Mucosa of descending colon (tissue), 3 donors: ENCODE measurements at regions not wholly inside any gene's neighbourhood (a gene's known extent, or its start where the extent isn't known, plus 50 kb on each side); places are given as distances from the start of the nearest gene placed in this dataset.

Experiments
- ATAC-seq: fragments of 200-7000 bp; cut with Tn5 transposase; one replicate; pipeline ENCODE4 v1.9.1; 2020; ENCODE audit warnings: mild to moderate bottlenecking, moderate library complexity
- DNase-seq, 3 donors: peaks; one replicate each; pipeline ENCODE4 v3.0.0-alpha.2; 2020
- H3K36me3 ChIP-seq: fragments of 200-600 bp; one replicate; pipeline ENCODE4 v1.8.0; 2021; ENCODE audit warnings: low read depth, mild to moderate bottlenecking
- H3K4me1 ChIP-seq: fragments of 200-600 bp; one replicate; pipeline ENCODE4 v1.8.0; 2021; ENCODE audit warnings: low read depth, mild to moderate bottlenecking
- H3K4me3 ChIP-seq: fragments of 200-600 bp; one replicate; pipeline ENCODE4 v1.8.0; 2021; ENCODE audit warnings: mild to moderate bottlenecking
- H3K9me3 ChIP-seq: fragments of 200-600 bp; one replicate; pipeline ENCODE4 v1.8.0; 2021; ENCODE audit warnings: mild to moderate bottlenecking
- intact Hi-C, 2 donors: fragments of 100-400 bp; cut with DNase I in 1 of 2; cut with micrococcal nuclease in 1 of 2; formaldehyde crosslinking; loops; one replicate each; pipeline versions ENCODE4 v1.11.0 to v1.11.1; 2022; cut with DNase I, micrococcal nuclease
- TF ChIP-seq, protein P1 (sequence below): fragments of 200-600 bp; IDR thresholded peaks from one replicate; pipeline ENCODE4 v1.8.0; 2022; ENCODE audit warnings: antibody characterized with exemption, mild to moderate bottlenecking
- donor health status: DM: no; HTN: no; CAD: no; lungs with moderate emphysema.
- donor health status: DM: no; HTN: no; CAD: no.
- donor health status: DM: no; HTN: yes; CAD: no.

DNA sequence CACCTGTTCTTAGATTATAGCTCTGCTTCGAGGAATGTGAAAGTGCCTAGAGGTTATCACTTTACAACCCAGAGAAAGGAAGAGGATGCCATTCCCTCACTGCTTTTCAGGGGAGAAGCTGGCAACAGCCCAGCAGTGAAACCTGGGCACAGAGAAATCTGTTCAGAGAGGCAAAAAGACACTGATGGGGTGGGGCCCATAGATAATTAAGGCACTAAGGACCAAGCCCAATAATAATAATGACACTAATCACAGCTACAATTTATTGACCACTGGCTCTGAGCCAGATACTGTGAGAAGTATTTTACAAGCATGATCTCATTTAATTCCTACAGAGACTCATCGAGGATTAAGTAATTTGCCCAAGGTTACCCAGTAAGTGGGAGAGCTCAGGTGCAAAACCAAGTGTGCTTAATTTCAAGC is 168.3 kb downstream of the PIK3R1 start:
- Histone ChIP-seq H3K4me1 (peaks cover 7% of the 10 kb centered on the region), H3K9me3 (no peaks in the 10 kb centered on the region), H3K36me3 (no peaks in the 10 kb centered on the region), H3K4me3 (no peak overlapping the region)
- TF ChIP-seq, protein P1, sequence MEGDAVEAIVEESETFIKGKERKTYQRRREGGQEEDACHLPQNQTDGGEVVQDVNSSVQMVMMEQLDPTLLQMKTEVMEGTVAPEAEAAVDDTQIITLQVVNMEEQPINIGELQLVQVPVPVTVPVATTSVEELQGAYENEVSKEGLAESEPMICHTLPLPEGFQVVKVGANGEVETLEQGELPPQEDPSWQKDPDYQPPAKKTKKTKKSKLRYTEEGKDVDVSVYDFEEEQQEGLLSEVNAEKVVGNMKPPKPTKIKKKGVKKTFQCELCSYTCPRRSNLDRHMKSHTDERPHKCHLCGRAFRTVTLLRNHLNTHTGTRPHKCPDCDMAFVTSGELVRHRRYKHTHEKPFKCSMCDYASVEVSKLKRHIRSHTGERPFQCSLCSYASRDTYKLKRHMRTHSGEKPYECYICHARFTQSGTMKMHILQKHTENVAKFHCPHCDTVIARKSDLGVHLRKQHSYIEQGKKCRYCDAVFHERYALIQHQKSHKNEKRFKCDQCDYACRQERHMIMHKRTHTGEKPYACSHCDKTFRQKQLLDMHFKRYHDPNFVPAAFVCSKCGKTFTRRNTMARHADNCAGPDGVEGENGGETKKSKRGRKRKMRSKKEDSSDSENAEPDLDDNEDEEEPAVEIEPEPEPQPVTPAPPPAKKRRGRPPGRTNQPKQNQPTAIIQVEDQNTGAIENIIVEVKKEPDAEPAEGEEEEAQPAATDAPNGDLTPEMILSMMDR, result no peak
- DNase-seq (peak; percentile 36 to 52 (median 50)), ATAC-seq (peak; percentile 76)
- intact Hi-C loops, result no loop called here

GRCh38 chr5:68384936-68385594 is 169.5 kb downstream of the PIK3R1 start:
- ATAC-seq, result peak; percentile 64
- DNase-seq, result no peak
- peaks cover 7% of the 10 kb centered on the region for H3K4me1 ChIP-seq
- H3K4me3 ChIP-seq, result no peak overlapping the region
- intact Hi-C loops, result no loop called here
- TF ChIP-seq, protein P1, result no peak
- no peaks in the 10 kb centered on the region for H3K9me3 ChIP-seq
- no peaks in the 10 kb centered on the region for H3K36me3 ChIP-seq

DNA sequence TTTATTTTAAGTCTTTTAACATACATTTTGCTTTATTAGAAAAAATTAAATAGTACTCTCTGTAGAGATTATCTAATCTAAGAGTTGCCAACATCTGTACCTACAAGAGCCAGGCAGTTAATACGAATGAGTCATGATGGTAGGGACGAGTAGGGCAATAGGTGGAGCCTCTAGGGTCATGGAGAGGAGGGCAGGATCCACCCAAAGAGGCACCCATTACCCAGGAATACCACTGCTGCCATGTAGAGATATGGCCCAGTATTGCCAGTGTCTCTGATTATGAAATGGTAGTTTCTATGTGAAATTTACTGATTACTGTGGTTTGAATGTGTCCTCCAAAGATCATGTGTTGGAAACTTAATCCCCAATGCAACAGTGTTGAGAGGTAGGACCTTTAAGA is 170.4 kb downstream of the PIK3R1 start:
- no peaks in the 10 kb centered on the region for H3K9me3 ChIP-seq
- DNase-seq (no peak), ATAC-seq (no peak)
- TF ChIP-seq, protein P1, result no peak
- no peaks in the 10 kb centered on the region for H3K36me3 ChIP-seq
- H3K4me1 ChIP-seq, result peaks cover 7% of the 10 kb centered on the region
- no peak overlapping the region for H3K4me3 ChIP-seq
- intact Hi-C loops, result no loop called here

- no peak for DNase-seq
- TF ChIP-seq, protein P1, result no peak
- ATAC-seq, result no peak
- Histone ChIP-seq H3K4me3 (no peak overlapping the region), H3K9me3 (no peaks in the 10 kb centered on the region), H3K36me3 (no peaks in the 10 kb centered on the region), H3K4me1 (peaks cover 7% of the 10 kb centered on the region)
- intact Hi-C loops, result no loop called here
These were observed 171.7 kb downstream of the PIK3R1 start for GRCh38 chr5:68387074-68387796.

- Histone ChIP-seq H3K9me3 (no peaks in the 10 kb centered on the region), H3K4me3 (no peak overlapping the region), H3K36me3 (no peaks in the 10 kb centered on the region), H3K4me1 (no peaks in the 10 kb centered on the region)
- DNase-seq (no peak), ATAC-seq (no peak)
- TF ChIP-seq, protein P1, result no peak
- intact Hi-C loops, result no loop called here
These were observed 174.1 kb downstream of the PIK3R1 start for GRCh38 chr5:68389618-68390017.
